ENCODE measurements at regions not wholly inside any gene's neighbourhood (a gene's known extent, or its start where the extent isn't known, plus 50 kb on each side); places are given as distances from the start of the nearest gene placed in this dataset.

- CTCF ChIA-PET (ENCODE audit: unreplicated experiment), result no interaction called here
Measured at GRCh38 chr9:11086561-11086960, 473.8 kb upstream of the PTPRD start.

DNA sequence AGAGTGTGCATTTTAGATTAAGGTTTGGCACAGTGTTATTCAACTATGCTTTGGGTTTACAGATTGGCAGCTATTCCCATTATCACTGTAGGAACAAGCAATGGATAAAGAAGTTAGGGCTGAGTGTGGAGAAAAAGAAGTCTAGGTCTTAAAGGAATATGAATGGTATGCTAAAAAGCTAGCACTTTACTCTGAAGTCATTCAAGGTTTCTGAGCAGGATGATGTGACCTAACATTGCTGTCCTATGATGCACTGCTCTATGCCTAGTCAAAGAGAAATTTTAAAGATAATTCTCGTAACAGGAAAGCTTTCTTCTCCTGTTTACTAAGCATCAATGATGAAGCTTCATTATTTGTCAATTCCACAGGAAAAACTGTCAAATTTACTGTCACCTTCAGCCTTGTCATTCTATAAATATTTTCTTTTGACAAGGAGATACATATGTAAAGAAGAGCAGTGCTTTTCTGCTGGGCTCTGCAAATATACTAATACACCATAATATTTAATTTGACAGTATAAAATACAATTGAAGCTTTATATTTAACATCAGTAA, 476.1 kb upstream of the PTPRD start:
- no peak for TF ChIP-seq EZH2phosphoT487 (IDR thresholded peaks at IDR 0.05; ENCODE audit: borderline replicate concordance, low read depth, low read length)
- TF ChIP-seq, protein P1, sequence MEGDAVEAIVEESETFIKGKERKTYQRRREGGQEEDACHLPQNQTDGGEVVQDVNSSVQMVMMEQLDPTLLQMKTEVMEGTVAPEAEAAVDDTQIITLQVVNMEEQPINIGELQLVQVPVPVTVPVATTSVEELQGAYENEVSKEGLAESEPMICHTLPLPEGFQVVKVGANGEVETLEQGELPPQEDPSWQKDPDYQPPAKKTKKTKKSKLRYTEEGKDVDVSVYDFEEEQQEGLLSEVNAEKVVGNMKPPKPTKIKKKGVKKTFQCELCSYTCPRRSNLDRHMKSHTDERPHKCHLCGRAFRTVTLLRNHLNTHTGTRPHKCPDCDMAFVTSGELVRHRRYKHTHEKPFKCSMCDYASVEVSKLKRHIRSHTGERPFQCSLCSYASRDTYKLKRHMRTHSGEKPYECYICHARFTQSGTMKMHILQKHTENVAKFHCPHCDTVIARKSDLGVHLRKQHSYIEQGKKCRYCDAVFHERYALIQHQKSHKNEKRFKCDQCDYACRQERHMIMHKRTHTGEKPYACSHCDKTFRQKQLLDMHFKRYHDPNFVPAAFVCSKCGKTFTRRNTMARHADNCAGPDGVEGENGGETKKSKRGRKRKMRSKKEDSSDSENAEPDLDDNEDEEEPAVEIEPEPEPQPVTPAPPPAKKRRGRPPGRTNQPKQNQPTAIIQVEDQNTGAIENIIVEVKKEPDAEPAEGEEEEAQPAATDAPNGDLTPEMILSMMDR (conservative IDR thresholded peaks at IDR 0.05; ENCODE audit: low read length), result no peak
- H3K4me2 ChIP-seq (ENCODE audit: low read length), result no peak overlapping the region
- H3K4me3 ChIP-seq (ENCODE audit: low read depth, low read length, poor library complexity, severe bottlenecking), result no peak overlapping the region
- intact Hi-C loops (cut with micrococcal nuclease; ENCODE audit: unreplicated experiment), result no loop called here
- H3K27ac ChIP-seq (ENCODE audit: low read depth, low read length, poor library complexity, severe bottlenecking), result no peak overlapping the region
- H3K79me2 ChIP-seq (ENCODE audit: insufficient read depth, low read depth, low read length), result no peaks in the 10 kb centered on the region
- no peaks in the 10 kb centered on the region for H4K20me1 ChIP-seq (ENCODE audit: insufficient read depth, low read length)
- no TSS peak for BruUV-seq (replicated peaks)
- ChIA-PET POLR2A (interaction anchor here (0.9 kb wide), 1 partner anchor 10 kb away, joined by 4 read pairs; no protein-coding TSS in a partner anchor), CTCF (ENCODE audit: unreplicated experiment) (interaction anchor here (0.5 kb wide), 1 partner anchor 811 kb away, joined by 3 read pairs; no protein-coding TSS in a partner anchor)
- H3K4me1 ChIP-seq (ENCODE audit: insufficient read depth, low read length, poor library complexity, severe bottlenecking), result no peaks in the 10 kb centered on the region
- H3K9me2 ChIP-seq (ENCODE audit: insufficient read depth, low read length), result no peaks in the 10 kb centered on the region
- DNase-seq (ENCODE audit: low spot score), result no peak
- H3K9me3 ChIP-seq (ENCODE audit: low read length), result no peaks in the 10 kb centered on the region
- H2AFZ ChIP-seq (ENCODE audit: low read length), result no peak overlapping the region
- H3K36me3 ChIP-seq (ENCODE audit: insufficient read depth, low read length), result no peaks in the 10 kb centered on the region

More at GRCh38 chr9:11086561-11086960, 473.8 kb upstream of the PTPRD start:
- no TSS peak for BruUV-seq (replicated peaks)
- Histone ChIP-seq H3K4me1 (ENCODE audit: insufficient read depth, low read length, poor library complexity, severe bottlenecking) (no peaks in the 10 kb centered on the region), H3K27ac (ENCODE audit: low read depth, low read length, poor library complexity, severe bottlenecking) (no peak overlapping the region), H2AFZ (ENCODE audit: low read length) (no peak overlapping the region), H3K9me2 (ENCODE audit: insufficient read depth, low read length) (no peaks in the 10 kb centered on the region), H3K36me3 (ENCODE audit: insufficient read depth, low read length) (no peaks in the 10 kb centered on the region), H3K4me3 (ENCODE audit: low read depth, low read length, poor library complexity, severe bottlenecking) (no peak overlapping the region), H3K79me2 (ENCODE audit: insufficient read depth, low read depth, low read length) (no peaks in the 10 kb centered on the region), H3K9me3 (ENCODE audit: low read length) (no peaks in the 10 kb centered on the region), H4K20me1 (ENCODE audit: insufficient read depth, low read length) (no peaks in the 10 kb centered on the region), H3K4me2 (ENCODE audit: low read length) (no peak overlapping the region)
- intact Hi-C loops (cut with micrococcal nuclease; ENCODE audit: unreplicated experiment), result no loop called here
- POLR2A ChIA-PET, result no interaction called here
- no peak for TF ChIP-seq EZH2phosphoT487 (IDR thresholded peaks at IDR 0.05; ENCODE audit: borderline replicate concordance, low read depth, low read length)
- TF ChIP-seq, protein P1 (conservative IDR thresholded peaks at IDR 0.05; ENCODE audit: low read length), result no peak
- DNase-seq (ENCODE audit: low spot score), result no peak

GRCh38 chr9:11092974-11093373, 480.2 kb upstream of the PTPRD start:
- no TSS peak for BruUV-seq (replicated peaks)
- POLR2A ChIA-PET, result no interaction called here

More at GRCh38 chr9:11092974-11093373, 480.2 kb upstream of the PTPRD start:
- Histone ChIP-seq H4K20me1 (ENCODE audit: insufficient read depth, low read length) (no peaks in the 10 kb centered on the region), H2AFZ (ENCODE audit: low read length) (no peak overlapping the region), H3K79me2 (ENCODE audit: insufficient read depth, low read depth, low read length) (no peaks in the 10 kb centered on the region), H3K27ac (ENCODE audit: low read depth, low read length, poor library complexity, severe bottlenecking) (no peak overlapping the region), H3K9me2 (ENCODE audit: insufficient read depth, low read length) (no peaks in the 10 kb centered on the region), H3K4me3 (ENCODE audit: low read depth, low read length, poor library complexity, severe bottlenecking) (no peak overlapping the region), H3K4me2 (ENCODE audit: low read length) (no peak overlapping the region), H3K36me3 (ENCODE audit: insufficient read depth, low read length) (no peaks in the 10 kb centered on the region), H3K9me3 (ENCODE audit: low read length) (no peaks in the 10 kb centered on the region), H3K4me1 (ENCODE audit: insufficient read depth, low read length, poor library complexity, severe bottlenecking) (no peaks in the 10 kb centered on the region)
- CTCF ChIA-PET (ENCODE audit: unreplicated experiment), result no interaction called here
- no peak for TF ChIP-seq EZH2phosphoT487 (IDR thresholded peaks at IDR 0.05; ENCODE audit: borderline replicate concordance, low read depth, low read length)
- TF ChIP-seq, protein P1 (conservative IDR thresholded peaks at IDR 0.05; ENCODE audit: low read length), result no peak
- intact Hi-C loops (cut with micrococcal nuclease; ENCODE audit: unreplicated experiment), result no loop called here
- DNase-seq (ENCODE audit: low spot score), result no peak

All from OCI-LY7 (cell line).